Type B pancreatic cell (in vitro differentiated cells): ENCODE measurements at regions not wholly inside any gene's neighbourhood (a gene's known extent, or its start where the extent isn't known, plus 50 kb on each side); places are given as distances from the start of the nearest gene placed in this dataset.

ENCODE experiments used
- DNase-seq: peaks from one replicate; pipeline ENCODE4 v3.0.0; 2021; ENCODE audit warnings: mixed read lengths; ENCODE audit not compliant: unreplicated experiment; ENCODE audit errors: extremely low spot score
- H3K27ac Mint-ChIP-seq: 2 replicates; pipeline ENCODE4 v1.8.0; 2021; ENCODE audit warnings: mild to moderate bottlenecking, mixed read lengths
- H3K27me3 Mint-ChIP-seq: 2 replicates; pipeline ENCODE4 v1.8.0; 2021; ENCODE audit warnings: mixed read lengths
- H3K36me3 Mint-ChIP-seq: 2 replicates; pipeline ENCODE4 v1.8.0; 2021; ENCODE audit warnings: mixed read lengths
- H3K4me1 Mint-ChIP-seq: one replicate; pipeline ENCODE4 v1.8.0; 2021; ENCODE audit warnings: mixed read lengths; ENCODE audit not compliant: unreplicated experiment
- H3K4me3 Mint-ChIP-seq: 2 replicates; pipeline ENCODE4 v1.8.0; 2021; ENCODE audit warnings: mild to moderate bottlenecking, mixed read lengths
- H3K9me3 Mint-ChIP-seq: 2 replicates; pipeline ENCODE4 v1.8.0; 2021; ENCODE audit warnings: mixed read lengths
- CTCF ChIP-seq: fragments of 200-600 bp; sonication (generic); conservative IDR thresholded peaks from 2 replicates; pipeline ENCODE4 v1.5.0; 2021; ENCODE audit warnings: antibody characterized with exemption, mild to moderate bottlenecking

GRCh38 chr14:42370056-42370455, 763.4 kb downstream of the LRFN5 start:
- H3K4me1 Mint-ChIP-seq, result no peaks in the 10 kb centered on the region
- no peaks in the 10 kb centered on the region for H3K9me3 Mint-ChIP-seq
- no peak for TF ChIP-seq CTCF
- no peak overlapping the region for H3K4me3 Mint-ChIP-seq
- no peaks in the 10 kb centered on the region for H3K27me3 Mint-ChIP-seq
- H3K36me3 Mint-ChIP-seq, result no peaks in the 10 kb centered on the region
- no peak overlapping the region for H3K27ac Mint-ChIP-seq
- no peak for DNase-seq

- Mint-ChIP-seq H3K27ac (no peak overlapping the region), H3K4me3 (no peak overlapping the region), H3K27me3 (no peaks in the 10 kb centered on the region), H3K4me1 (no peaks in the 10 kb centered on the region), H3K9me3 (no peaks in the 10 kb centered on the region), H3K36me3 (no peaks in the 10 kb centered on the region)
- no peak for DNase-seq
- TF ChIP-seq CTCF, result no peak
These were observed 761.6 kb downstream of the LRFN5 start for GRCh38 chr14:42368234-42368633.

- DNase-seq, result no peak
- no peak overlapping the region for H3K4me3 Mint-ChIP-seq
- no peaks in the 10 kb centered on the region for H3K9me3 Mint-ChIP-seq
- no peak for TF ChIP-seq CTCF
- no peaks in the 10 kb centered on the region for H3K4me1 Mint-ChIP-seq
- no peaks in the 10 kb centered on the region for H3K27me3 Mint-ChIP-seq
- no peaks in the 10 kb centered on the region for H3K36me3 Mint-ChIP-seq
- H3K27ac Mint-ChIP-seq, result no peak overlapping the region
These were observed 746.6 kb downstream of the LRFN5 start for GRCh38 chr14:42353315-42353714.

- Mint-ChIP-seq H3K9me3 (no peaks in the 10 kb centered on the region), H3K36me3 (no peaks in the 10 kb centered on the region), H3K4me1 (no peaks in the 10 kb centered on the region), H3K4me3 (no peak overlapping the region), H3K27ac (no peak overlapping the region), H3K27me3 (no peaks in the 10 kb centered on the region)
- TF ChIP-seq CTCF, result no peak
- DNase-seq, result no peak
These were observed 729.2 kb downstream of the LRFN5 start for GRCh38 chr14:42335918-42336317.

- Mint-ChIP-seq H3K27ac (no peak overlapping the region), H3K4me1 (no peaks in the 10 kb centered on the region), H3K36me3 (no peaks in the 10 kb centered on the region), H3K9me3 (no peaks in the 10 kb centered on the region), H3K27me3 (no peaks in the 10 kb centered on the region), H3K4me3 (no peak overlapping the region)
- no peak for DNase-seq
- no peak for TF ChIP-seq CTCF
These were observed 728.3 kb downstream of the LRFN5 start for GRCh38 chr14:42334931-42335330.

- Mint-ChIP-seq H3K27me3 (no peaks in the 10 kb centered on the region), H3K36me3 (no peaks in the 10 kb centered on the region), H3K4me1 (no peaks in the 10 kb centered on the region), H3K4me3 (no peak overlapping the region), H3K9me3 (peaks cover 4% of the 10 kb centered on the region), H3K27ac (no peak overlapping the region)
- no peak for TF ChIP-seq CTCF
- no peak for DNase-seq
These were observed 716.8 kb downstream of the LRFN5 start for GRCh38 chr14:42323426-42323825.
